HepG2 (cell line): ENCODE measurements at regions not wholly inside any gene's neighbourhood (a gene's known extent, or its start where the extent isn't known, plus 50 kb on each side); places are given as distances from the start of the nearest gene placed in this dataset.

Experiments used
- ATAC-seq: fragments of 200-7000 bp; cut with Tn5 transposase; 3 replicates; pipeline ENCODE4 v1.9.1; 2020; ENCODE audit warnings: mild to moderate bottlenecking, moderate library complexity
- BruUV-seq: library from RNA; stranded (reverse); fragments of 400-500 nt; replicated peaks from 2 replicates; lab custom pipeline; 2021; lab: Mats Ljungman, UMichigan
- CTCF ChIA-PET: fragments of 300-600 bp; formaldehyde crosslinking; extraction: SDS; loops from one replicate; lab custom pipeline; 2021; ENCODE audit warnings: low total read pairs, inconsistent platforms, low intra/inter-chr PET ratio; lab: Yijun Ruan, JAX
- POLR2A ChIA-PET: fragments of 350-600 bp; sonication (Branson Sonifier 250); formaldehyde crosslinking; loops from one replicate; lab custom pipeline; 2020; ENCODE audit warnings: antibody characterized with exemption, inconsistent platforms; lab: Yijun Ruan, JAX
- DNase-seq: peaks from one replicate; pipeline ENCODE4 v3.0.0-alpha.2; 2015; ENCODE audit warnings: low spot score
- FAIRE-seq: peaks from 3 replicates; lab custom pipeline; 2011; peaks lifted over from hg19 to GRCh38; lab: Jason Lieb, UNC
- H2AFZ ChIP-seq: one replicate; pipeline ENCODE4 v1.6.1; 2011; ENCODE audit warnings: low read length, inconsistent platforms
- H3K27ac ChIP-seq: fragments of 300-600 bp; 3 replicates; pipeline ENCODE4 v1.8.0; 2011; ENCODE audit warnings: mixed run types, mild to moderate bottlenecking, mixed read lengths, low read length, inconsistent platforms; ENCODE audit not compliant: insufficient read depth; ENCODE audit errors: extremely low read length
- H3K27me3 ChIP-seq, 2 experiments: fragments of 200-600 bp in 1 of 2; 2 replicates in 1 of 2; 3 replicates in 1 of 2; pipeline versions ENCODE4 v1.6.0 to v1.8.0; 2011; ENCODE audit warnings: low read length in 2 of 2, mild to moderate bottlenecking in 2 of 2, moderate library complexity in 2 of 2, inconsistent platforms in 1 of 2; ENCODE audit not compliant: insufficient read depth in 2 of 2, control insufficient read depth in 1 of 2
- H3K36me3 ChIP-seq, 2 experiments: fragments of 200-600 bp in 1 of 2; replicated peaks in 1 of 2; 2 replicates in 1 of 2; 3 replicates in 1 of 2; pipeline versions ENCODE4 v1.5.1 to v1.8.0; 2011; ENCODE audit warnings: low read length in 2 of 2, inconsistent platforms in 1 of 2; ENCODE audit not compliant: insufficient read depth in 2 of 2, control insufficient read depth in 1 of 2
- H3K4me1 ChIP-seq: 2 replicates; pipeline ENCODE4 v1.5.1; 2012; ENCODE audit warnings: low read length, inconsistent platforms; ENCODE audit not compliant: insufficient read depth
- H3K4me2 ChIP-seq: 2 replicates; pipeline ENCODE4 v1.6.0; 2011; ENCODE audit warnings: low read depth, low read length, inconsistent platforms
- H3K4me3 ChIP-seq, 3 experiments: fragments of 200-600 bp in 1 of 3; sonication (generic), shearing (Covaris generic) in 1 of 3; replicated peaks in 1 of 3; 2 replicates each; pipeline ENCODE4 v1.5.1; 2011 to 2016; ENCODE audit warnings: low read length in 3 of 3, inconsistent platforms in 2 of 3, low read depth in 2 of 3, mild to moderate bottlenecking in 2 of 3, control low read depth in 1 of 3, mixed read lengths in 1 of 3; ENCODE audit not compliant: insufficient read depth in 1 of 3
- H3K79me2 ChIP-seq: one replicate; pipeline ENCODE4 v1.6.1; 2011; ENCODE audit warnings: low read length, inconsistent platforms; ENCODE audit not compliant: insufficient read depth
- H3K9ac ChIP-seq: 2 replicates; pipeline ENCODE4 v1.6.0; 2011; ENCODE audit warnings: mild to moderate bottlenecking, low read depth, low read length, inconsistent platforms; ENCODE audit not compliant: insufficient read depth
- H3K9me3 ChIP-seq: 2 replicates; pipeline ENCODE4 v1.5.1; 2012; ENCODE audit warnings: mild to moderate bottlenecking, low read length
- H4K20me1 ChIP-seq: 2 replicates; pipeline ENCODE4 v1.6.0; 2011; ENCODE audit warnings: inconsistent platforms, mild to moderate bottlenecking, low read length, moderate library complexity; ENCODE audit not compliant: insufficient read depth
- CHCHD3 ChIP-seq: sonication (generic); formaldehyde crosslinking; IDR thresholded peaks from 2 replicates; pipeline ENCODE4 v1.8.0; 2022; ENCODE audit warnings: mild to moderate bottlenecking, missing genetic modification reagents, moderate library complexity
- FIP1L1 ChIP-seq: fragments of 200-400 bp; formaldehyde crosslinking; IDR thresholded peaks from 2 replicates; pipeline ENCODE4 v1.6.1; 2018; ENCODE audit warnings: low read depth, mild to moderate bottlenecking, low read length, moderate library complexity, borderline replicate concordance; ENCODE audit not compliant: insufficient read depth
- HNF4G ChIP-seq, 2 experiments: sonication (generic) in 1 of 2; formaldehyde crosslinking in 1 of 2; IDR thresholded peaks; 2 replicates each; pipeline versions ENCODE4 v1.4.0 to v1.6.1; 2011 to 2020; ENCODE audit warnings: borderline replicate concordance in 2 of 2, low read depth in 2 of 2, mild to moderate bottlenecking in 2 of 2, low read length in 1 of 2, missing genetic modification reagents in 1 of 2, moderate library complexity in 1 of 2
- HNRNPUL1 ChIP-seq: fragments of 200-400 bp; formaldehyde crosslinking; IDR thresholded peaks from 2 replicates; pipeline ENCODE4 v1.6.1; 2017; ENCODE audit warnings: low read depth, mild to moderate bottlenecking, low read length, moderate library complexity
- KLF11 ChIP-seq: IDR thresholded peaks from 2 replicates; pipeline ENCODE4 v1.6.1; 2016; ENCODE audit warnings: missing compliant biosample characterization
- MAF1 ChIP-seq: sonication (generic); formaldehyde crosslinking; IDR thresholded peaks from 2 replicates; pipeline ENCODE4 v1.5.0; 2020; ENCODE audit warnings: missing genetic modification reagents, borderline replicate concordance
- MEF2D ChIP-seq: sonication (generic); formaldehyde crosslinking; IDR thresholded peaks from 2 replicates; pipeline ENCODE4 v1.5.1; 2020; ENCODE audit warnings: mild to moderate bottlenecking, missing genetic modification reagents
- TBX3 ChIP-seq: fragments of 450-650 bp; IDR thresholded peaks from 2 replicates; pipeline ENCODE4 v1.6.1; 2017; ENCODE audit warnings: antibody characterized with exemption, mild to moderate bottlenecking, inconsistent platforms, borderline replicate concordance
- TFDP2 ChIP-seq: sonication (generic); formaldehyde crosslinking; IDR thresholded peaks from 2 replicates; pipeline ENCODE4 v1.4.0; 2020; ENCODE audit warnings: missing genetic modification reagents
- TRIM22 ChIP-seq: fragments of 450-650 bp; IDR thresholded peaks from 2 replicates; pipeline ENCODE4 v1.6.1; 2017
- ZHX1 ChIP-seq: sonication (generic); formaldehyde crosslinking; IDR thresholded peaks from 2 replicates; pipeline ENCODE4 v1.8.1; 2022; ENCODE audit warnings: low read depth, mild to moderate bottlenecking, missing genetic modification reagents
- ZNF362 ChIP-seq: sonication (generic); formaldehyde crosslinking; IDR thresholded peaks from 2 replicates; pipeline ENCODE4 v1.4.0; 2020; ENCODE audit warnings: missing genetic modification reagents, mild to moderate bottlenecking, borderline replicate concordance
- ZNF570 ChIP-seq: sonication (generic); formaldehyde crosslinking; IDR thresholded peaks from 2 replicates; pipeline ENCODE4 v1.4.0; 2020; ENCODE audit warnings: mild to moderate bottlenecking, missing genetic modification reagents, borderline replicate concordance
- WGBS: methylation state at CpG from one replicate; pipeline ENCODE4 v1.1.6; 2017; ENCODE audit warnings: low lambda C conversion rate; 5-methylcytosine and 5-hydroxymethylcytosine counted together
- in situ Hi-C: cut with HindIII; loops from 2 replicates; pipeline ENCODE4 v1.10.0; 2017; ENCODE audit warnings: low pct_unique_long_range_greater_than_20kb; ENCODE audit not compliant: extremely low pct_ligation_motif_present
- intact Hi-C: fragments of 100-400 bp; cut with micrococcal nuclease; formaldehyde crosslinking; loops from one replicate; pipeline ENCODE4 v1.10.0; 2022; ENCODE audit not compliant: unreplicated experiment

GRCh38 chr2:183243758-183244157 is 119.5 kb downstream of the NUP35 start:
- no TSS peak for BruUV-seq
- TF ChIP-seq MEF2D (no peak), CHCHD3 (CRISPR knock-in tag) (no peak), ZHX1 (CRISPR knock-in tag) (no peak), TFDP2 (no peak), TBX3 (no peak), KLF11 (CRISPR knock-in tag) (no peak), FIP1L1 (no peak), MAF1 (CRISPR knock-in tag) (no peak), ZNF362 (no peak), HNRNPUL1 (no peak), ZNF570 (CRISPR knock-in tag) (no peak), TRIM22 (no peak), HNF4G (IDR thresholded peaks at IDR 0.05; ENCODE audit: borderline replicate concordance, low read depth, low read length) (no peak), HNF4G (CRISPR knock-in tag; IDR thresholded peaks at IDR 0.05; ENCODE audit: borderline replicate concordance, low read depth) (no peak)
- ChIA-PET CTCF (no interaction called here), POLR2A (no interaction called here)
- Histone ChIP-seq H3K9ac (no peak overlapping the region), H3K4me2 (no peak overlapping the region), H2AFZ (no peak overlapping the region), H3K4me1 (no peaks in the 10 kb centered on the region), H3K36me3 (no peaks in the 10 kb centered on the region), H3K27ac (no peak overlapping the region), H4K20me1 (no peaks in the 10 kb centered on the region), H3K9me3 (no peaks in the 10 kb centered on the region), H3K4me3 (no peak overlapping the region), H3K79me2 (no peaks in the 10 kb centered on the region), H3K27me3 (no peaks in the 10 kb centered on the region)
- intact Hi-C loops, result no loop called here
- WGBS, result 87% methylated on average over 3 of the region's 3 CpGs
- FAIRE-seq (no peak), DNase-seq (no peak), ATAC-seq (no peak)
- in situ Hi-C loops, result no loop called here
